Right ventricle myocardium superior (tissue), 1 donor: ENCODE measurements at regions not wholly inside any gene's neighbourhood (a gene's known extent, or its start where the extent isn't known, plus 50 kb on each side); places are given as distances from the start of the nearest gene placed in this dataset.
"Not testable (repeated sequence)": the region's sequence is repeated elsewhere in the genome, so short reads cannot be mapped to it uniquely, and the experiment has no call there.

Experiments used
- ATAC-seq: fragments of 200-7000 bp; cut with Tn5 transposase; one replicate; pipeline ENCODE4 v1.9.1; 2020; ENCODE audit warnings: mild to moderate bottlenecking; ENCODE audit not compliant: poor library complexity
- DNase-seq: peaks from one replicate; pipeline ENCODE4 v3.0.0-alpha.2; 2020
- intact Hi-C: fragments of 100-400 bp; cut with DNase I; formaldehyde crosslinking; loops from one replicate; pipeline ENCODE4 v1.11.2; 2022
- donor health status: DM: no; HTN: yes; CAD: no; lungs with severe emphysema.

DNA sequence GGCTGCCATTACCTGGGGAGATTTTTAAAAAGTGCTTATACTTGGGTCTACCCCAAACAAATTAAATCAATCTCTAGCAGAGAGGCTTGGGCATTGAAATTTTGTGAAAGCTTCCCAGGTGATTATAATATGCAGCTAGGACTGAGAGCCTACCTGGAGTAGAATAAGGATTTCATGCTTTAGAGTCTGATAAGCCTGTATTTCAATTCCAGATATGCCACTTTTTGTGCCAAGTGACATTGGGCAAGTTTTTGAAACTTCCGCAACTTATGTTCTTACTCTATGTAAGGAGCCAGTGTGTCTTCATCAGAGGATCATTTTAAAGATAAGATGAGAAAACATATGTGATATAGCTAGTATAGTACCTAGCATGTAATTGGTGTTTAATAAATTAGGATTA, 159.8 kb upstream of the LRIG3 start:
- ATAC-seq, result no peak
- intact Hi-C loops, result no loop called here
- DNase-seq, result no peak

DNA sequence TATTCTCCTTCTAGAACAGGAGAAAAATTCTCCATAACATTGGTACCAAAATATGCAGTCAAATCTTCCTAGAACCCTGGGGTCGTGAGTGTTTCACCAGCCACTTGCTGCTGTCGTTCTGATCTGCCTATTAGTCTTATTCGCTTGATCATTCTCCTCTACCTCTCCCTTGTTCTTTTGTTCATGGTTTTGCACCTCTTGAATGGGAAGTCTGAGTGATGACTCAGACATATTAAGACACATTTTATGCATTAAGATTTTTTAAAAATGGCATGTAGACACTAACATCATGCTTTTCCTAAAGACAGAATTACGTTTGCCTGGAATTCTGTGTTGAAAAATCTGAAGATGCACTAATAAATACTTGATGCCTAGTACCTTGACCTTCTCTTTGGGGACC, 159.2 kb upstream of the LRIG3 start:
- ATAC-seq, result no peak
- intact Hi-C loops, result no loop called here
- DNase-seq, result no peak

DNA sequence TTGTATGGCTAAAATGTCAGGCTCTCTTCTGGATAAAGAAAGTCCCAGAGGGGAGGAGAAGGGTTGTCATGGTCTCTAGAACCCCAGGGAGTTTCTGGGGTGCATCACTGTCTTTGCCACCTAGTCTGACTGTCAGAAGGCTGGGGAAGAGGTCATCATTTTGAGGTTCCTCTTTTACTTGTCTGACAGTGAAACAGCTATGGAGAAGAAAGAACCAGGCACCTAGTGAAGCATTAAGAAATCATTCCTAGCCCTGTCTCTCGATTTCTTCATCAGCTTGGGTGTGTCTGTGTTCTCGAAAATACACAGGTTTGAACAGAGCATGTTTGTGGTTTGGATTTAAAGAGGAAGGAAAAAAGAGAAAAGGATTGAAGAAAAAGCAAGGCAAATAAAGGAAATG, 158.7 kb upstream of the LRIG3 start:
- no peak for DNase-seq
- ATAC-seq, result no peak
- intact Hi-C loops, result no loop called here

DNA sequence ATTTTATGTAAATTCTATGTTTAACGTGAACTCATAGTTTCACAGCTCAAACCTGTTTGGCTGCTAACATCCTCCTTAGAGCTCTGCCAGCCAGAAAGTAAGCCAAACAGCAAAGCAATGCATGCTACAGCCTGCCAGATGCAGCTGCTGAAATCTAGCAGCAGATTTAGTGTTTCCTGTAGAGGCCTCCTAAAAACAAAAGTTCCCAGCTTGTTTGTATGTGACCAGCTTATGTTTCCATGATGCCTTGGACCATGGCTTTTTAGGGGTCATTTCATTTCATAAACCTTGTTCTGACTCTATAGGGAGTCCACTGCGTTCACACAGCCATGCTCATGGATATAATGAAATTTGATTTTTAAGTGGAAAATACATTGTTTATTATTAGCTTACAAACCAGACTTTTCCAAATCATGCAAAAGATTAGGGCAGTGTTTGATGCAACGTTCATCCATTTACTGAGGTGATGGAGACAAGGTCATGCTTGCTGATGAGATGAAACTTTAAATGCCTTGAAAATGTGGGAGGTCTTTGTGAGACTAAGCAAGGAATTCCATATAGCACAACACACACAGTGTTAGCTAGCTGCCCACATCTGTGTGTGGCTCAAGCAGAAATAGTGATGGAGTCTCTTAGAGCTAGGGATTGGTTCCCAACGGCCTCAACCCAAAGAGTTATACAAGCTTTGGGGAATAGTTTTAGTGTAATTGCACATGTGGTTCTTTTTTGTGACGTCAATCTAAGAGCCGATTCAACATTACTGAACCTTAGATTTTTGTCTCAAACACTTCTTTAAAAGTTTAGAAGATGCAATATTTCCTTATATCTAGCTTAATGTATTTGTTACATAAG, 157.5 kb upstream of the LRIG3 start:
- no peak for ATAC-seq
- DNase-seq, result no peak
- intact Hi-C loops, result no loop called here

DNA sequence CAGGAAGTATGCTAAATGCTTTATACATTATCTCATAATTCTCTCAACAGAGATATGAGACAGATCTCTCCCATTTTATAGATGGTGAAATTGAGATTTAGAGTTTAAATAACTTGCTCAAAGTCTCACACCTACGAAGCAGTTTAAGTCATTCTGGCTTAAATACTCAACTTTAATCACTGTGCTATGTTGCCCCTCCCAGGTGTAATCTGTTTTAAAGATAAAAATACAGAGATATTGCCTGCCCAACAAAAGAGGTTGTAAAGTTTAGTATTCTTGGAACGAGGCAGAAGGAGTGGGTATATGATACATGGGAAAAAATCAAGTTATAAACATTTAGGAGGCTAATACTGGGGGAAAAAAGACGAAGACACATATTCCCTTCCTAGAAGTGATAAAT, 156.8 kb upstream of the LRIG3 start:
- ATAC-seq (no peak), DNase-seq (no peak)
- intact Hi-C loops, result no loop called here

DNA sequence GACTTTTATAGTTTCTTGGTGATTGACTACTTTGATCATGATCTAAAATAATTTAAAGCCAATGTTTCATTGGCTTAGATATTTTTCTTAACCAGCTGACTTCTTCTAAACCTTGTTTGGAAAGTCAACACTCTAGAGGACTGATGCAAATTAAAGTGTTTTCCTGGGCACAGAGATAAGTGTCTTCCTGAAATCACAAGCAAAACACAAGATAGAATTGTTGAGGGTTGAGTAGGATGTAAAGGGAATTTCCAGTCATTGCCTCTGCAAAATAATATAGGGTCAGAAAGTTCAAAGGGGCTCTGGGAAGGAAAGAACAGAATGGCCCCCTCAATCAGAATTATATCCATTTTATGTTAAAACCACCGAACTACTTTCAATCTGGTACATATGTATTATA, 156.3 kb upstream of the LRIG3 start:
- no peak for ATAC-seq
- intact Hi-C loops, result no loop called here
- no peak for DNase-seq

DNA sequence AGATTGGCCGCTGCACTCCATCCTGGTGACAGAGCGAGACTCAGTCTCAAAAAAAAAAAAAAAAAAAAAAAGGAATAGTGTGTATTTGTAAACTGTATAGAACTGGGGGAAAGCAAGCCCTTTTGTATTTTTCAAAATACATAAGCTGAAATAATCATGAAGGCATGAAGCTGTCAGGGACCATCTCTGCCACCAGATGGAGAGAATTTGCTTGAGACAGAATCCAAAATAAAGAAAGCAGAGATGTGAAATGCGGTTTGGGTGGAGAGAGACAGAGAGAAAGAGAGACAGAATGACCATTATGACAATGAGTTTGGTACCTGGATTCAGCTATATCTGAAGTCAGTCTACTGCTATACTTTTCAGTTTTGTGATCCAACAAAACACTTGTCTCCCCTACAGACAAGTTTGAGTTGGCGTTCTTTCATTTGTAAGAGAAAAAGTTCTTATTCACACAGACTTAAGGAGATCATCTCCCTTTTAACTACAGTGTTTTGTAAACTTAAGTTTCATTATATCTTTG, 155.7 kb upstream of the LRIG3 start:
- intact Hi-C loops, result no loop called here
- ATAC-seq, result no peak
- DNase-seq, result no peak

DNA sequence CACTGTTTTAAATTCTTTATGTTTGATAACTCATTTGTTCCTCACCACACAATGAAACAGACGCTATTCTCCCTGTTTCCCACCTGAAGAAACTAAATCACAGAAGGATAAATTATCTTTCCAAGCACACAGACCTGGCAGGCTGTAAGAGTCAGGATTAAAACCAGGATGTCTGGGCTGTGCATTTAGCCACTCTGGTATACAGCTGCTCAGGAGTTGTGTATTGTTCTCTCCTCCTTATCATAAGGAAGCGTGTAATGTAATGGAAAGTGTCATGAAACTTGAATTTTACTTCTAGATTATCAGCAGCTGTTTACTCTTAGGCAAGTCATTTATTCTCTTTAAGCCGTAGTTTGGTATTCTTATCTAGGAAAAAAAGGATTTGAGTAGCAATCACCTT, 154.8 kb upstream of the LRIG3 start:
- no peak for DNase-seq
- intact Hi-C loops, result no loop called here
- ATAC-seq, result no peak

DNA sequence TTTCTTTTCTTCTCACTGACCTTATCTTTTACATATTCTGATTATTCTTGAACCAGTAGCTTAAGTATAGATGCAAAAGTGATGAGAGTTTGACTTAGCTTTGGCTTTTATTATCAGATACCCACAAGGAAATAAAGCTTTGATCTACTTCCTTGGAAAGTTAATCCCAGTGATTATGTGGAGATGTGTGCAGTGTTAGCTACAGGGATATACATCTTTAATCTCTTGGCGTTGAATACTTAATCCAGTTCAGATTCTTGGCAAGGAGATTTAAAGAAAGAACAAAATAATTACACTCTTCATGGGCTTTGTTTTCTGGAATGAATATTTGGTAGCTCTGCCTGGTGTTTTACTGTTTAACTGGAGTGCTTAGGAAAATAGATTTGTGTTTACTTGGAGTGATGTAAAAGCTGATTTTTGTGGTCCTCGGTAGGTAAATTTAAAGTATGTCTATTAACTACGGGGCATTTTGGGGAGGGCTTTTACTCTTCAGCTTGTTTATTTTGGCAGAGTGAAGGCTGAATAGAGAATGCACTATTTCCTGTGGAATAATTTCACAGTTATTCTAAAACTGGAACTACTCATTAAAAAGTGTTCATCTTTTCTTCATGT, 150.1 kb upstream of the LRIG3 start:
- ATAC-seq, result no peak
- DNase-seq, result no peak
- intact Hi-C loops, result no loop called here

DNA sequence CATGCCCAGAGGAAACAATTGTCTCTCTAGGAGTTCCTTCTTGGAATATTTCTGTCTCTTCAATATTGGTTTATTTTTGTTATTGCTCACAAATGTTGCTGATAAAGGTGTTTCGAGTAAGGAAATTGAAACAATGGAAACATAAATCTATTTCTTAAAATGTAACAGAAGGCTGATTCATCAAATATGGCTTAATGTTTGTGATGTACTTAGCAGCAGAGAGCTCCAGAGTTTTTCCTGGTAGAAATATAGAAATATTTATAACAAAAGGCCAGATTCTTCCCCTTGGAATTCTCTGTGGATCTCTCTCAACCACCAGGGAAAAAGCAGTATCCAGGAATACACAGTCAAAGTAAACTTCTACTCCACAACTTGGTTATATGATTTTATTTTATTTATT, 149.2 kb upstream of the LRIG3 start:
- intact Hi-C loops, result no loop called here
- ATAC-seq (no peak), DNase-seq (no peak)

DNA sequence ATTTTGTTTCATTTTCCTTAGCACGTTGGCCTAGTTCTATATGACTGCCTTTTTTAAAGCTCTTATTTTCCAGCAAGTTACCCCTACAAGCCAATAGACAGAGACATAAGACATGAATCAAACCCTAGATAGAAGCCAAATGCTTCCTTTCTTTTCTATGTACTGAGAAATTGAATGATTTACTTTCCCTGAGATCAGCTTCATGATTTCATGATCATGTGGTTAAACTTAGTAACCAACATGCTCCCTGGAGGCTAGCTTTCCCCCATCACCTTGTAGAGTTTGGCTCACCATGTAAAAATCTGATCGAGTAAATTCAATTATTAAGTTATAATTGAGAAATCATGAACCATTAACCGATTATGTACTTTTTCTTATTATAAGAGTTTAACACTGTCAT, 148.1 kb upstream of the LRIG3 start:
- DNase-seq (no peak), ATAC-seq (no peak)
- intact Hi-C loops, result no loop called here

DNA sequence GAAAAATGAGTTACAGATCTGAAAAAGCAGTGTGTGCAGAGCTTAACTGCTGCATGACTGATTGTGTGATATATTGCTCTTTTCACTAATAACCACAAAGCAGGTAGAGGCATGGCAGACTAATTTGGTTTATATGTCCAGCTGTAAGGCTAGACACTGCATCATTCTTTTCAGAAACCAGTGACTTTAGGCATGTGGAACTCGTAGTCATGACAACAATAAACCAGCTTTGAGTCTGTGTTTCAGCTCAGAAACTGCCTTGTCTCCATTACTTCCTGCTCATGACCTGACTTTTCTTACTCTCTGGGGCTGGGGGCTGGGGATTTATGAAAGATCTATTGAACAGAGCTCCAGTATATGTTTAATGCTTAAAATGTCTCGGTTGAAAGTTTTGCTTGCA, 146.8 kb upstream of the LRIG3 start:
- ATAC-seq, result no peak
- no peak for DNase-seq
- intact Hi-C loops, result no loop called here

DNA sequence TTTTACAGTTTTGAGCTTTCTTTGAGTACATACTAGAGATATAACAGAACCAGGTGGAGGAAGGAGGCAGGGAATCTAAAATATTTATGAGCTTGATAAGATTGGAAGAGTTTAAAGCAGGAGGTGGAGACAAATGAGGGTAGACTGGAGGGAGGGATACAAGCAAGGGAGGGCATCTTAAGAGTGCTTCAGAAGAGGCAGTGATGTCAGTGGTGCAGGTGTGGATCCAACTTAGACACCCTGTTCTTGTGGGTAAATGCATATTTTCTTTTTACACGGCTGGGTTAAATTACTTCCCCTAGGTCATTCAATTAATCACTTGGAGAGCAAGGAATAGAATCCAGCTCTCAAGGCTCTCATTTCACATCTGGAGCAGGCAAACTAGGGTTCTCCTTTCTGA, 146.1 kb upstream of the LRIG3 start:
- DNase-seq (no peak), ATAC-seq (no peak)
- intact Hi-C loops, result no loop called here

DNA sequence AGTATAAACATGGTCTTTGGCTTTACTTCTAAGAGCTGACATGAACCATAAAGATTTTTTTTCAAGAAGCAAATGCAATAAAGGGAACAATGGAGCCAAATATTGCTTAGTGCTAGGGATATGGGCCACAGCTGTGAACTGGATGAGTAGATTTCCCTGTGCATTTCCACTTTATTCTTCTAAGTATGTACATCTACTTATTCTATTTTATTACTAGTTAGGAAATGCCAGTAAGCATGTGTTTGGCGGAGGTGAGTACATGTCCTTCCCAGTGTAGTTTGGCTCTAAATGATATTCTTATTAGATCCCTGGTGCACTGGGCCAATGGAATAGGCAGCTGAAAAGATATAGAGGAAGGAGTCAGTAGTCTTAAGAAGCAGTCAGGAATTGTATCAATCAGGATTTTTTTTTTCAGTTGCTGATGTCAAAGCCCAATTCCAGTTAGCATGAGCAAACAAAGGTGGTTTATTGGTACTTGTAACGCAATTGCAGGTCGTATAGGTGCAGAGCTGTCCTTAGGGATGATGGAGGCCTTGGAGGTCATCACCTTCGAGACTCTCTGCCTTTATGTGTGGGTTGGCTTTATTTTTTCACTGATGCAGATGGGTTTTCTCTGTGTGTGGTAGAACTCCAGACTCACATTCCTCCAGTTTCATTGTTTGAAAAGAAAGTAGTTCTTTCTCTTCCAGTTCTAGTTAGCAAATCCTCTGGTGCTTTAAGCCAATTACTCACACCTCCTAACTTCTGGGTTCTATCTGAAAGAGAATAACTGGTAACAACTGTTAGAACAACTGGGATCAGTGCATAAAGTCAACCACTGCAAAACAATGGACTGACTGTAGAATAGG, 139.0 kb upstream of the LRIG3 start:
- DNase-seq (no peak), ATAC-seq (no peak)
- intact Hi-C loops, result no loop called here

DNA sequence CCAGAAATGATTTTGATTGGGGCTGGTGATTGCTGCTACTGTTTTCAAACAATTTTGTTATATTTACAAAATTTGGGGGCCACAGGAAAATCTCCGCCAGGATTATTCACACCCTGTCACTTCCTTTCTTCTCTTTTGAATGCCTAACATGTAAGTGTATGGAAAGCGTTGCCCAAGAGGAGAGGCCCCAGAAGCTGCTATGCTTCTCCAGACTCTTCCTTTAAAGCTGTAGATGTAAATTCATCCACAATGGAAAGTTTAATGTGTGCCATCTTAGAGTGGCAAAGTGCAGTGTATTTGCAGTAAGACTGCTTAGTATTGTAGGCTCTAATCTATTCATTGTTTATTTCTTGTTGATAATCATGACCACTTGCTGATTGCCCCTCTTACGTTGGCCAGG, 136.7 kb upstream of the LRIG3 start:
- intact Hi-C loops, result no loop called here
- ATAC-seq (no peak), DNase-seq (no peak)

DNA sequence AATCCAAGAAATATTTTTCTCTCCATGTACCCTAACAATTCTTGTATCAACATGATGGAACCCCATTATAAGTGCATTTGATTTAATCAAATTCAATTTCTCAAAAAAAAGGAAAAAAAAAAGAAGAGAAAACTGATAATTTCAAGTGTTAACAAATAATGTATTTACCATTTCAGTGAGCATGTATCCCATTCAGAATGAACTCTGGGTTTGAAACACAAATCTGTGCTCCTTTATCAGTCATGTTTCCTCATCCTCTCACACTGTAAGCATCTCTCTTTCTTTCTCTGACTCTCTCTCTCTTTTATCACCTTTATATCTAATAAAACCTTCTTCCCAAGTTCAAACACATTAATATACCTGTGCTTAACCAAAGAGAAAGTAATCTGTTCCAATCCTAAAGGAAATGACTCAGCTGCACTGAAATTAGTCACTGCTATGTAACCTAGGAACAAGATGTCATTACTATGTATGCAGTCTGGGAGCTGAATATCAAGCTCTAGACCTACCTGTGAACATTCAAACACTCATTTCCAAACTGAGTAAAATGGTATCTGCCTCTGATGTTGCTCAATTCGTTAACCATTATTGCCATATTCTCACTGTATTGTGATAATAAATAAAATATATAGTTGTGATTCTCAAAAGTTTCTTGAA, 135.0 kb upstream of the LRIG3 start:
- intact Hi-C loops, result no loop called here
- no peak for DNase-seq
- ATAC-seq, result no peak

DNA sequence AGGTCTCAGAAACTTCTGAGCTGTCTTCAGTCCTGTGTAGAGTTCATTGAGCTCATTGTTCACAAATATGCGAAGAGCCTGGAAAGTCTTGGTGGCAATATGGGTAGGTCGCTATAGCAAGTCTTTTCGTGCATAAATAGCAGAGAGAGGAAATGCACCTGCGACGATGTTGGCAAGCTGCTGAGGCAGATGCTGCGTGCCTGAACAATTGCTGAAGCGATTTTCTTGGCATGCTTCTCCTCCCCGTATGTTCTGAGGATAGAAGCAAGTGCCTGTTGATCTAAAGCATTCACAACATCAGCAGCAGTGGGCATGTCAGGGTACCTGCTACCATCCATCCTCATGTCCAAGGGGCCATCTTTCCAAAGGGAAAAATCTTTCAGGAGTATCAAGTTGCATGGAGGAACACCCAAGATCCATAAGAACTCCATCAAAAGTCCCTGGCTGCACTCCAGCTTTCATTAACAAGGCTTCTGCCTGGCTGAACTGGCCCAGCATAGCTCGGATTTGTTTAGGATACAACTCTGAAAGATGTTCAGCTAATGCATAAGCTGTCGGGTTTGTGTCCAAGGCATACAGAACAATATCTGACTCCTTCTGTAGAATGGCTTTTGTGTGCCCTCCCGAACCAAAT, 133.1 kb upstream of the LRIG3 start:
- intact Hi-C loops, DNase-seq, ATAC-seq: not testable (repeated sequence)

DNA sequence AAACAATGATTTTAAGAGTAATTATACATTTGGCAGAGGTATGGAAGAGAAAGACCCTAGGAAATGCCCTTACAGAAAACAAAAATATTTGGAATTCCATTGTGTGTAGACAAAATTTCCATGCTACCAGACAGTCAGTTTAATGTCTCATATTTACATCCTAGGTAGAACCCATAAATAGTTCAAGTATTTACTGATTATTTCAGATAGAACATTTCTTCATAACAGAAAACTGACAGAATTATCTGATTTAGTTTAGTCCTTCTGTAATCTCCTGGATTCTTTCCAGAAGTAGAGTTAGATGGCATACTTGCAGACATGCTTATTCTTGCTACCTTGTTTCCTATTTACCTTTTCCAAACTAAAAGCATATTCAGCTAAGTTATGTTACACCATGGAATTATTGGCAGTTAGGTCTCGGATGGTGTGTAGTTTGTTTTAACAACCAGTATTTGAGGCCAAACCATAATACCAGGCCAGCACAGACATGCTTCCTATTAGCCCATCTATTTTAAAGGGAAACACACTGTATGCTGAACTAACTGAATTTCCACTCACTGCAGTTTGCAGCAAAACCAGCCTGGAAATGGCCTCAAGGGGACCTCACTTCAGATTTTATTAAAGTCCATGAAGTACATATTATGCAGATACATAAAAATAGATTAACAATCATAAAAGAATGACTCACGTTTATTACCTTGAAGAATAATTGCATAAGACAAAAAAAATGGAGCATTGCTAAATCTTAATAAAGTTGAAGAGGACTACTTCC, 126.6 kb upstream of the LRIG3 start:
- DNase-seq (no peak), ATAC-seq (no peak)
- intact Hi-C loops, result no loop called here
